Coronary artery (tissue), 2 donors: ENCODE measurements at regions not wholly inside any gene's neighbourhood (a gene's known extent, or its start where the extent isn't known, plus 50 kb on each side); places are given as distances from the start of the nearest gene placed in this dataset.

Experiments used
- DNase-seq: peaks from one replicate; pipeline ENCODE4 v3.0.0-alpha.2; 2017; ENCODE audit warnings: low spot score
- H3K27ac ChIP-seq, 2 donors: fragments of 200-600 bp; sonication (generic); one replicate each; pipeline ENCODE4 v1.5.1; 2016 to 2019
- H3K4me3 ChIP-seq: fragments of 200-600 bp; sonication (generic); 2 replicates; pipeline ENCODE4 v1.5.1; 2016; ENCODE audit warnings: mild to moderate bottlenecking, moderate library complexity
- CTCF ChIP-seq: fragments of 200-600 bp; sonication (generic); IDR thresholded peaks from one replicate; pipeline ENCODE4 v1.5.1; 2019; ENCODE audit warnings: antibody characterized with exemption

GRCh38 chr9:2243666-2244555 is 228.8 kb downstream of the SMARCA2 start:
- no peak overlapping the region for H3K27ac ChIP-seq
- no peak for DNase-seq
- no peak for TF ChIP-seq CTCF
- H3K4me3 ChIP-seq, result no peak overlapping the region

- TF ChIP-seq CTCF, result no peak
- DNase-seq, result no peak
- Histone ChIP-seq H3K4me3 (no peak overlapping the region), H3K27ac (no peak overlapping the region)
Observed at GRCh38 chr9:2247340-2247739, 232.2 kb downstream of the SMARCA2 start.

GRCh38 chr9:2248768-2249265 is 233.7 kb downstream of the SMARCA2 start:
- Histone ChIP-seq H3K4me3 (no peak overlapping the region), H3K27ac (no peak overlapping the region)
- DNase-seq, result no peak
- no peak for TF ChIP-seq CTCF

- no peak for DNase-seq
- no peak overlapping the region for H3K27ac ChIP-seq
- no peak overlapping the region for H3K4me3 ChIP-seq
- TF ChIP-seq CTCF, result no peak
Observed at GRCh38 chr9:2253636-2254580, 238.8 kb downstream of the SMARCA2 start.

- H3K4me3 ChIP-seq, result no peak overlapping the region
- DNase-seq, result no peak
- no peak for TF ChIP-seq CTCF
- no peak overlapping the region for H3K27ac ChIP-seq
Observed at GRCh38 chr9:2255128-2255527, 240.0 kb downstream of the SMARCA2 start.

- no peak for TF ChIP-seq CTCF
- DNase-seq, result no peak
- no peak overlapping the region for H3K27ac ChIP-seq
- no peak overlapping the region for H3K4me3 ChIP-seq
Observed at GRCh38 chr9:2257248-2257929, 242.2 kb downstream of the SMARCA2 start.
